PFSK-1 (cell line): ENCODE measurements at regions not wholly inside any gene's neighbourhood (a gene's known extent, or its start where the extent isn't known, plus 50 kb on each side); places are given as distances from the start of the nearest gene placed in this dataset.

Experiments
- FOXP2 ChIP-seq: optimal IDR thresholded peaks from 2 replicates; pipeline ENCODE3; 2011; ENCODE audit warnings: borderline replicate concordance, control low read depth, inconsistent platforms; ENCODE audit not compliant: insufficient read depth; ENCODE audit errors: extremely low read length, extremely low read depth
- POLR2AphosphoS5 ChIP-seq: IDR thresholded peaks from 2 replicates; pipeline ENCODE4 v1.6.1; 2012; ENCODE audit warnings: low read depth, mild to moderate bottlenecking, control low read depth, low read length, moderate library complexity
- SIN3A ChIP-seq: IDR thresholded peaks from 2 replicates; pipeline ENCODE4 v1.6.1; 2012; ENCODE audit warnings: mild to moderate bottlenecking, low read length, moderate library complexity, borderline replicate concordance; ENCODE audit not compliant: insufficient read depth
- TAF1 ChIP-seq: IDR thresholded peaks from 2 replicates; pipeline ENCODE4 v1.6.1; 2012; ENCODE audit warnings: low read length, control low read depth, borderline replicate concordance; ENCODE audit not compliant: insufficient read depth
- TF ChIP-seq, protein P1 (sequence below), 2 experiments: IDR thresholded peaks; 2 replicates each; pipeline versions ENCODE4 v1.6.1 to v1.8.0; 2011 to 2012; ENCODE audit warnings: low read depth in 2 of 2, low read length in 2 of 2, control low read depth in 1 of 2, inconsistent platforms in 1 of 2, mild to moderate bottlenecking in 1 of 2, moderate library complexity in 1 of 2; ENCODE audit not compliant: insufficient read depth in 1 of 2

DNA sequence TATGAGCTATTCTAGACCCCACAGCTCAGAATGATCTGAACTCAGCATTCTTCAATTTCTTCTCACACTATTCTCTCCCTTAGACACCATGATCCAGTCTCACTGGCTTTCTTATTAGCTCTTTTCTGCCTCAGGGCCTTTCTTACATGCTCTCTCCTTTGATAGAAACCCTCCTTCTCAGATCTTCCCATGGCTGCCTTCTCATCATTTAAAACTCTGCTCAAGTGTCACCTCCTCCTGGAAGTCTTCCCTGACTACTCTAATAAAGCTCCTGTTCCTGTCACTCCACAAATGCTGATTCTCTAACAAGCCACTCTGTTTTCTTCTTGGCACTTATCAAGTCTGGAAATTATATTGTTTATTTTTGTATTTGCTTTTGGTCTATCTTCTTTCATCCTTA, 131.1 kb downstream of the HNMT start:
- TF ChIP-seq POLR2AphosphoS5: no peak
- no peak for TF ChIP-seq TAF1
- no peak for TF ChIP-seq FOXP2
- TF ChIP-seq, protein P1, sequence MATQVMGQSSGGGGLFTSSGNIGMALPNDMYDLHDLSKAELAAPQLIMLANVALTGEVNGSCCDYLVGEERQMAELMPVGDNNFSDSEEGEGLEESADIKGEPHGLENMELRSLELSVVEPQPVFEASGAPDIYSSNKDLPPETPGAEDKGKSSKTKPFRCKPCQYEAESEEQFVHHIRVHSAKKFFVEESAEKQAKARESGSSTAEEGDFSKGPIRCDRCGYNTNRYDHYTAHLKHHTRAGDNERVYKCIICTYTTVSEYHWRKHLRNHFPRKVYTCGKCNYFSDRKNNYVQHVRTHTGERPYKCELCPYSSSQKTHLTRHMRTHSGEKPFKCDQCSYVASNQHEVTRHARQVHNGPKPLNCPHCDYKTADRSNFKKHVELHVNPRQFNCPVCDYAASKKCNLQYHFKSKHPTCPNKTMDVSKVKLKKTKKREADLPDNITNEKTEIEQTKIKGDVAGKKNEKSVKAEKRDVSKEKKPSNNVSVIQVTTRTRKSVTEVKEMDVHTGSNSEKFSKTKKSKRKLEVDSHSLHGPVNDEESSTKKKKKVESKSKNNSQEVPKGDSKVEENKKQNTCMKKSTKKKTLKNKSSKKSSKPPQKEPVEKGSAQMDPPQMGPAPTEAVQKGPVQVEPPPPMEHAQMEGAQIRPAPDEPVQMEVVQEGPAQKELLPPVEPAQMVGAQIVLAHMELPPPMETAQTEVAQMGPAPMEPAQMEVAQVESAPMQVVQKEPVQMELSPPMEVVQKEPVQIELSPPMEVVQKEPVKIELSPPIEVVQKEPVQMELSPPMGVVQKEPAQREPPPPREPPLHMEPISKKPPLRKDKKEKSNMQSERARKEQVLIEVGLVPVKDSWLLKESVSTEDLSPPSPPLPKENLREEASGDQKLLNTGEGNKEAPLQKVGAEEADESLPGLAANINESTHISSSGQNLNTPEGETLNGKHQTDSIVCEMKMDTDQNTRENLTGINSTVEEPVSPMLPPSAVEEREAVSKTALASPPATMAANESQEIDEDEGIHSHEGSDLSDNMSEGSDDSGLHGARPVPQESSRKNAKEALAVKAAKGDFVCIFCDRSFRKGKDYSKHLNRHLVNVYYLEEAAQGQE (IDR thresholded peaks at IDR 0.05; ENCODE audit: insufficient read depth in 1 of 2, low read depth in 2 of 2, low read length in 2 of 2): no peak
- TF ChIP-seq SIN3A: no peak

GRCh38 chr2:138101718-138102117, 137.4 kb downstream of the HNMT start:
- TF ChIP-seq, protein P1 (IDR thresholded peaks at IDR 0.05; ENCODE audit: insufficient read depth in 1 of 2, low read depth in 2 of 2, low read length in 2 of 2): no peak
- no peak for TF ChIP-seq TAF1
- no peak for TF ChIP-seq SIN3A
- no peak for TF ChIP-seq POLR2AphosphoS5
- no peak for TF ChIP-seq FOXP2

DNA sequence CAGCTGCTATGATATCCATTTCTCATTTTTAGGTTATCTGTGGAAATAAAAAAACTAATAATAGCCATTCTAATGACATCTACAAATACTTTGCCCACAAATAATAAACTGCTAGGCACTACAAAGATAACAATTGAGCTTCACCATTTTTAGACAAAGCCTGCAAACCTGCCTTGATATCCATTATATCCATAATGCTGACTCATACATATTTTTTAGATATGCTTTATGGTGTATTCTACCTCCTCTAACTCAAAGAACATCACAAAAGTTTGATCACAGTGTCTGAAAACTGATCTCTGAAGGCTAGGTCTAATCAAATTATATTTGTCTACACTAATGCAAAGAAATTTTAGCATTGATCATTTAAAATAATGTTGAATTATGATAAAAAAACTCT, 138.4 kb downstream of the HNMT start:
- TF ChIP-seq TAF1 (no peak), POLR2AphosphoS5 (no peak), SIN3A (no peak), FOXP2 (no peak)
- TF ChIP-seq, protein P1 (IDR thresholded peaks at IDR 0.05; ENCODE audit: insufficient read depth in 1 of 2, low read depth in 2 of 2, low read length in 2 of 2): no peak

GRCh38 chr2:138103156-138103555, 138.9 kb downstream of the HNMT start:
- TF ChIP-seq POLR2AphosphoS5 (no peak), FOXP2 (no peak), SIN3A (no peak)
- TF ChIP-seq, protein P1 (IDR thresholded peaks at IDR 0.05; ENCODE audit: insufficient read depth in 1 of 2, low read depth in 2 of 2, low read length in 2 of 2): no peak

DNA sequence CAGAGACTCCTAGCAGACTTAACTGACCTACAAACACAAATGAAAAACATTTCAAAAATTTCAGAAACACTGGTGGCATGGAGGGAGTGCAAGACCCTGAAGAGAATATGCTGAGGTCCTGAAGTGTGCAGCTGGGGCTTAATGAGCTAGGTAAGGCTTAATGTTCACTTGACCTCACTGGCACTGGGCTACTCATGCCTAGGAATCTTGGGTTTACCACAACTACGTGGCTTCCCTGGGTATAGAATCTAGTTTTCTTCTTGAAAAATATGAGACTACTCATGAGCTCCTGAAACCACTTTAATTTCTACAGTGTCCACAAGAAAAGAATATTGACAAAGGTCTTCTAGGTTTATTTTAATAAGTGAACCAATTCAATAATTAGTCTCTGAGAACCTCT, 139.8 kb downstream of the HNMT start:
- no peak for TF ChIP-seq FOXP2
- no peak for TF ChIP-seq TAF1
- no peak for TF ChIP-seq POLR2AphosphoS5
- TF ChIP-seq, protein P1 (IDR thresholded peaks at IDR 0.05; ENCODE audit: insufficient read depth in 1 of 2, low read depth in 2 of 2, low read length in 2 of 2): no peak
- no peak for TF ChIP-seq SIN3A
